Activated CD4-positive, alpha-beta T cell treated with anti-CD3 and anti-CD28 coated beads, Interleukin-2, Interleukin-4, amounts not matched to agents 100 ng/mL and 50 ng/mL, durations not matched to agents 16 hours and 8 hours (primary cell): ENCODE measurements at regions not wholly inside any gene's neighbourhood (a gene's known extent, or its start where the extent isn't known, plus 50 kb on each side); places are given as distances from the start of the nearest gene placed in this dataset.

Experiments
- DNase-seq: peaks from one replicate; pipeline ENCODE4 v3.0.0-alpha.2; 2020; ENCODE audit warnings: low spot score

- no peak for DNase-seq
These were observed 763.4 kb upstream of the ARGLU1 start for GRCh38 chr13:107331359-107331758.

DNA sequence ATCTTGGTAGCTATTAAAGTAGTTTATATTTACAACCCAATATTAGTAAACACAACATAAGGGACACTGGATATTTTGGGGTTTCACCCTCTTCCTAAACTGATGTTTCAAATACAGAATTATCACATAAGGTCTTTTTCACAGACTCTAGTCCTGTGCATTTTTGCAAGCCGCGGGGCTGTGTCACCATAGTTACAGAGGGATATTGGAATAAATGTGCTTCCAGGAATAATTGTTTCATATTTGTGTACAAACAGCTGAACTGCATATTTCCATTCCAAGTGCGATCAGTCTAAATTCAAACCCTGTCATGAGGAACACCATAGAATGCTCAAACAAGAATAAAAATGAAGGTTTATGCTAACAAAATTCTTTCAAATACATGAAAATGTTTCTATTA is 762.5 kb upstream of the ARGLU1 start:
- DNase-seq, result no peak

DNA sequence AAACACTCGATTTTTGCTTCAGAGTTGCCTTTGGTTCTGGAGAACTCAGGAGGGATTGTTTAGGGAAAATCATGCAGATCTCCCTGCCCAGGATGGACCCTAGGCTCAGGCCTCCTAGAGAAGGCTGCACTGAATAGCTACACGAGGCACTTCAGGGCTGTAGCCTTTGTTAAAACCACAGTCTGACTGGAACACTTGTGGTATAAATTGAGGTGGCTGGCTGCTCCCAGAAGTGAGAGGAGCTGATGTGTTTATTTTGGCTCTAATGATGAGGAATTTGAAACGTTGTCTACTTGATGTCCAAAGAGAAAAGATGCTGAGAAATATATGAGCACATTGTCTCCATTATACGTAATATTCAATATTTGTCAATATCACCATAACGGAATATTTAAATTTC is 762.1 kb upstream of the ARGLU1 start:
- DNase-seq, result no peak

GRCh38 chr13:107324416-107325204 is 756.7 kb upstream of the ARGLU1 start:
- no peak for DNase-seq

DNA sequence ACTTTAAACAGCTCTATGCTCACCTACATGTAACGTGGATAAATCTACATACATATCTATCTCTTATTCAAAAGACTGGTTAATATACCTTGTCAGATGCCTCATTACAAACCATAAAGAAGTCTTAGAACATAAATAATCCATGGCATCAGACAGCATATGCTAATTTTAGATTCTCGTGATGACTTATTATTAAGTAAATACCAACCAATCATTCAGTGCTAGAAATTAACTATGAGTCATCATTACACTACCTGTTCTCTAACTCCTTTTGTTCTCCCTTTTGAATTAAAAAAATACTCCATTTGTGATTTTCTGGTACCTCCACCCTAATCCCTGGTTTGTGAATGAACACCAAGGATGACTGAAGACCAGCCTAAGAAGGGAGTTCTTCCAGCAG is 754.3 kb upstream of the ARGLU1 start:
- DNase-seq, result no peak

GRCh38 chr13:107305178-107305577 is 737.2 kb upstream of the ARGLU1 start:
- DNase-seq, result no peak

DNA sequence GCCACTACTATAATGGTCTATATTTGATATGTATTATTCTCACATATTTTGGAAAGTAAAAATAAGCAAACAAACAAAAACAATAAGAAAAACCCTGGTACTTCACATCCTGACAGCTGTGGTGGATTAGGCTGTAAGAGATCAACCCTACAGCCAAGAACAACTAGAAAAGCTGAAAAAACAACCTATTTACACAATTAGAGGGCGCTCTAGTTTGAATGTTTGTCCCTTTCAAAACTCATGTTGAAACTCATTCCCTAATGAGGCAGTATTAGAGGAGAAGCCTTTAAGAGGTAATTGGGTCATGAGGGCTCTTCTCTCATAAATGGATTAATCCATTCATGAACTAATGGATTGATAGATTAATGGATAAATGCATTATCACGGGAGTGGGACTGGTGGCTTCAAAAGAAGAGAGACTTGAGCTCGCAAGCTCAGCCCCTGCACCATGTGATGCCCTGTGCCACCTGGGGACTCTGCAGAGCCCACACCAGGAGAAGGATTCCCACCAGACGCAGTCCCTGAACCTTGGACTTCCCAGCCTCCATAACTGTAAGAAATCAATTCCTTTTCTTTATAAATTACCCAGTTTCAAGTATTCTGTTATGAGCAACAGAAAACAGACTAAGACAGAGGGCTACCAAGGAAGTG is 733.9 kb upstream of the ARGLU1 start:
- no peak for DNase-seq

DNA sequence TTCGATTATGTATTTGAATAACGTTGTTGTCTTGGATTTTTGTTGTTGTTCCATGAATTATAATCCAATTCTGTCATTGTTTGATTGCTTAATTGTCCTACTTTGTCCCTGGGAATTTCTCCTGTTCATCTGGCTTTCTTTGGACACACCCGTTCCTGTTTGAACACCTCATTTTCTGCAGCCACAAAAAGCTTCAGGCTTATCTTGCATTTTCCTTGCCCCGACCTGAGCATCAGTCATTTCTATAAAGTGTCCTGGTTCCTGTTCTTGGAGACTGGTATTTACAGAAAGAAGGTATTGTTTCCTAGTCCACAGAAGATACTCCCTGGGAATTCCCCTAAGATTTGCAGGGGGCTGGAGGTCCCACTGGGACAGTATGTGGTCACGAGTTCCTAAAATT is 731.8 kb upstream of the ARGLU1 start:
- DNase-seq, result no peak

- no peak for DNase-seq
These were observed 728.9 kb upstream of the ARGLU1 start for GRCh38 chr13:107296804-107297203.

- no peak for DNase-seq
These were observed 727.6 kb upstream of the ARGLU1 start for GRCh38 chr13:107295416-107296140.

DNA sequence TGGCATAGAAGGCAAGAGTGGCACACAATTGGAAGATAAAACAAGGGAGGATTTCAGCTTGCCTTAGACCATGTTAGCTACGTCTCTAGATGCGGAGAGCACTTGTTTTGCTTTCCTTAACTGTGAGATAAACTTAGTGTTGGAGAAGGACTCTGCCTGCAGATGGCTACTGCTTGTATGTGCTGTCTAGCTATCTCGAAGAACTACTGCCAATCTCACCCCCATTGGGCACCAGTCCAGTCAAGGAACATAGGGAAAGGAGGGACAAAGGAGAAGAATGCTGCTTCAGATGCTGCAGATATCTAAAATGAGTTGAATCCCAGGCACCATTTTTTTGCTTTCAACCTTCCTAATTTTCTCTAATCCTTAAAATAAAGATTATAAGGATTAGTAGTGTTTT is 726.0 kb upstream of the ARGLU1 start:
- DNase-seq, result no peak

DNA sequence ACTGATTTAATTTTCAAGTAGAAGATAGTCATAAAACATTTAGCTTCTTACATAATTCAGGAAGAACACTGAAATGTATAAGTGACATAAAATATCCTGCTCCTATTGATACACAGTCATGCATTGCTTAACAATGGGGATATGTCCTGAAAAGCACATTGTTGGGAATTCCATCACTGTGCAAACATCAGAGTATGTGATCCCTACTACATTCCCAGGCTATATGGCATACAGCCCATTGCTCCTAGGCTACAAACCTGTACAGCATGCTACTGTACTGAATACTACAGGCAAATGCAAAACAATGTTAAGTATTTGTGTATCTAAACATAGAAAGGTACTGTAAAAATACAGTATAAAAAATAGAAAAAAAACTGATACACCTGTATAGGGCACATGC is 723.9 kb upstream of the ARGLU1 start:
- no peak for DNase-seq

- no peak for DNase-seq
These were observed 721.6 kb upstream of the ARGLU1 start for GRCh38 chr13:107289540-107289939.

DNA sequence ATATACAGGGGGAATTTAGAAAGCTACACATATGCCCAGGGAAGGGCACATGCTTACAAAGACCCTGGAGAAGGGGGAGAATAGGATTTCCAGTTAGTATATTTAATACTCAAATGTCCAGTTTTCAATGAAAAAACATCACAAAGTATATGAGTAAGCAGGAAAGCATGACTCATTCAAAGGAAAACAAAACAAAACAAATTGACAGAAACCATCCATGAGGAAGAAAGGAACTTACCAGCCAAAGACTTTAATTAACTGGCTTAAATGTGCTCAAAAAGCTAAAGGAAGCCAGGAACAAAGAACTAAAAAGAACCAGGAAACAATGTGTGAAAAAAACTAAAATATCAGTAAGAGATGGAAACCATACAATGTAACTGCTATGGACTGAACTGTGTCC is 716.2 kb upstream of the ARGLU1 start:
- no peak for DNase-seq

DNA sequence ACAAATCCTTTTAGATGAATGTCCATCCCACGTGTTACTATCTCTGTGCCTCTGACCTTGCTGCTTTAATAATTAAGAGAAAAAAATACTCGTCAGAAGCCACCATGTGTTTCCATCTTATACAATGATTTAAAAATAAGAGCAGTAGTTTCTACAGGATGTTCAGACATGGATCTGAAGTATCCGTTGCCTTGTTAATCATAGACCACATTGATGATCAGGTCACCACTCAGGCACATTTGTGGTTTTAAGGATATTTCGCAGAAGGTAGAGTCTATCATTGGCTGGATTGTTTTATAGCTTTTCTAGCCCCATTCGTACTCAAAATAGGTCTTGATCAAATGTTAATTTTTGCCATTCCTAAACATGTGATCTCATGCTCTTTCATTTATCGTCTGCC is 710.0 kb upstream of the ARGLU1 start:
- no peak for DNase-seq

- no peak for DNase-seq
These were observed 709.0 kb upstream of the ARGLU1 start for GRCh38 chr13:107276936-107277335.

GRCh38 chr13:107275945-107276614 is 708.1 kb upstream of the ARGLU1 start:
- no peak for DNase-seq

DNA sequence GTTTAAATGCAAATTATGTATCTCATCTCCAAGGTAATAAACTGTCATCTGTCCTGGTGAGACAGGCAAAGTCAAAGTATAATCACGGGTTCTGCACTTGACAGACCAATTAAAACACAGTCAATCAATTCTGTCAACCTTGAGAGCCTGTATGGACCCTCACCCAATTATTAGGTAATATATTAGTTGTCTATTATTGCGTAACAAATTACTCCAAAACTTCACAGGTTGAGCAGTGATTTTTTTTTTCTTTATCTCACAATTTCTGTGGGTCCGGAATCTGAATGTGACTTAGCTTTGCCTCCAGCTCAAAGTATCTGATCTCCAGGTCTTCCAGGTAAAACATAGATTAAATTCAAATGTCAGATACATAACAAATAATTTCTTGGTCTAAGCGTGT is 707.4 kb upstream of the ARGLU1 start:
- DNase-seq, result no peak

- no peak for DNase-seq
These were observed 703.3 kb upstream of the ARGLU1 start for GRCh38 chr13:107271227-107271626.

- DNase-seq, result no peak
These were observed 698.7 kb upstream of the ARGLU1 start for GRCh38 chr13:107266657-107267056.

- no peak for DNase-seq
These were observed 690.8 kb upstream of the ARGLU1 start for GRCh38 chr13:107258599-107259187.

DNA sequence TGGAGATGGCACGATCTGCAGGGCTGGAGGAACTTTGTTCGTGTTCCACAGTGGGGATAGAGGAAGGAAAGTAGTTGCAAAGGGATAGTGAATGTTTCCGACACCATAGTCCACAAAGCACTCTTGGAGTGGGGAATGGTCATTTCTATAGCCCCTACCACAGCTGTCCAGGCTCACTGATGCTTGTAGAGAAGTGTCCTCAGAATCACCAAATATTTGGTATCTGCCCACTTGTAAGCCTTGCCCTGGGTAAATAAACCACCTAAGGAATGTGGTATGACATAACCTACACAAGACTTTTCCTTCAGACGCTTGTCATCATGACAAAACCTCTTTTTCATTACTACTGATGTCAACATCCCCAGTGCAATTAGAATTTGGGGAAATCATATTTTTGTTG is 686.5 kb upstream of the ARGLU1 start:
- DNase-seq, result no peak
